ENCODE measurements at regions not wholly inside any gene's neighbourhood (a gene's known extent, or its start where the extent isn't known, plus 50 kb on each side); places are given as distances from the start of the nearest gene placed in this dataset.

GRCh38 chr7:68446183-68446582 is 1152.1 kb upstream of the AUTS2 start:
- no peak for TF ChIP-seq EZH2 (IDR thresholded peaks at IDR 0.05; ENCODE audit: borderline replicate concordance, low read depth, low read length, severe bottlenecking)
- TF ChIP-seq CTCF (IDR thresholded peaks at IDR 0.05; ENCODE audit: borderline replicate concordance, extremely low read depth, low read length, poor library complexity, severe bottlenecking) = no peak

All from DND-41 (cell line).